ENCODE measurements at regions not wholly inside any gene's neighbourhood (a gene's known extent, or its start where the extent isn't known, plus 50 kb on each side); places are given as distances from the start of the nearest gene placed in this dataset.

DNA sequence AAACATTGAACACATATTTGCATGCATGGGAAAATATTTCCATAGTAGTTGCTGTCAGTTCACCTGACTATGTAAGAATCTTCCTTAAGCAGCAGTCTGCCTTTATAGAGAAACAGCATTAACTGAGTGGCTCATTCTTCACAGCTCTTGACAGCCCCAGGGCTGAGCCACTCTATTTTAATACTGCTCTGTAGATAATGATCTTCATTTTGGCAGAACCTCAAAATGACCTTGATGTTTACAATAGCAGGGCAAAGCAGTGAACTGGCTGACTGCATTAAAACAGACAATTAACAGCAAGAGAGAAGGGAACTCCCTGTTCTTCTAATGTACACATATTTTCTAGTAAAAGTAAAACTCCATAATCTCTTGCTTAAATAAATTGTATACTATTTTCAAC lies 580.6 kb upstream of the SOX11 start:
- no peaks in the 10 kb centered on the region for H4K20me1 ChIP-seq (ENCODE audit: insufficient read depth, low read length)
- no peak overlapping the region for H3K4me2 ChIP-seq (ENCODE audit: low read length)
- no peaks in the 10 kb centered on the region; the same call in 1 of the 2 replicates for H3K4me1 ChIP-seq (ENCODE audit: low read length)
- H3K4me3 ChIP-seq (ENCODE audit: low read length), result no peak overlapping the region
- no peak overlapping the region for H2AFZ ChIP-seq (ENCODE audit: low read depth, low read length)
- TF ChIP-seq, protein P1, sequence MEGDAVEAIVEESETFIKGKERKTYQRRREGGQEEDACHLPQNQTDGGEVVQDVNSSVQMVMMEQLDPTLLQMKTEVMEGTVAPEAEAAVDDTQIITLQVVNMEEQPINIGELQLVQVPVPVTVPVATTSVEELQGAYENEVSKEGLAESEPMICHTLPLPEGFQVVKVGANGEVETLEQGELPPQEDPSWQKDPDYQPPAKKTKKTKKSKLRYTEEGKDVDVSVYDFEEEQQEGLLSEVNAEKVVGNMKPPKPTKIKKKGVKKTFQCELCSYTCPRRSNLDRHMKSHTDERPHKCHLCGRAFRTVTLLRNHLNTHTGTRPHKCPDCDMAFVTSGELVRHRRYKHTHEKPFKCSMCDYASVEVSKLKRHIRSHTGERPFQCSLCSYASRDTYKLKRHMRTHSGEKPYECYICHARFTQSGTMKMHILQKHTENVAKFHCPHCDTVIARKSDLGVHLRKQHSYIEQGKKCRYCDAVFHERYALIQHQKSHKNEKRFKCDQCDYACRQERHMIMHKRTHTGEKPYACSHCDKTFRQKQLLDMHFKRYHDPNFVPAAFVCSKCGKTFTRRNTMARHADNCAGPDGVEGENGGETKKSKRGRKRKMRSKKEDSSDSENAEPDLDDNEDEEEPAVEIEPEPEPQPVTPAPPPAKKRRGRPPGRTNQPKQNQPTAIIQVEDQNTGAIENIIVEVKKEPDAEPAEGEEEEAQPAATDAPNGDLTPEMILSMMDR (IDR thresholded peaks at IDR 0.05; ENCODE audit: low read depth, low read length), result no peak
- TF ChIP-seq EZH2phosphoT487 (IDR thresholded peaks at IDR 0.05; ENCODE audit: low read depth), result no peak
- no peaks in the 10 kb centered on the region for H3K27me3 ChIP-seq (ENCODE audit: low read depth, low read length)
- H3K9me3 ChIP-seq (ENCODE audit: insufficient read depth, low read length), result no peaks in the 10 kb centered on the region
- no peaks in the 10 kb centered on the region for H3K79me2 ChIP-seq (ENCODE audit: low read length)
- no peaks in the 10 kb centered on the region for H3K36me3 ChIP-seq (replicated peaks; ENCODE audit: low read depth, low read length)
- H3K9ac ChIP-seq (ENCODE audit: low read length), result no peak overlapping the region
- no peak overlapping the region for H3K27ac ChIP-seq (ENCODE audit: low read length)

DNA sequence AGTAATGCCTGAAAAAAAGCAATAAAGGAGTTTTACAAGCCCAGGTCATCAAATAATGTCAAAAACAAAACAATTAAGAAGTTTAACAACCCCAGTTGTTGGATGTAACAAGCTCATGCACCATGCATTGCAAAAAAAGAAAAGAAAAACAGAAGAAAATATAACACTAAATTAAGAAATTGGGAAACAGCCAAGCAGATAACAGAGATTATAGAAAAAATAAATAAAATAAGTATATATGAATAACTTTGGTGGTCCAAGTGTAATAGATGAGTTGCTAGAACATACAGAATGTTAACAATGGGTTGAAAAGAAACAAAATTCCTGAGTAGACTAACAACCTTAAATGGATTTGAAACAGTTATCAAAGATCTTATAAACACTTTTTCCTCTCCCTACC lies 573.1 kb upstream of the SOX11 start:
- Histone ChIP-seq H3K4me2 (ENCODE audit: low read length) (no peak overlapping the region), H3K9ac (ENCODE audit: low read length) (no peak overlapping the region), H3K4me1 (ENCODE audit: low read length) (no peaks in the 10 kb centered on the region), H3K79me2 (ENCODE audit: low read length) (no peaks in the 10 kb centered on the region), H3K27ac (ENCODE audit: low read length) (no peak overlapping the region), H4K20me1 (ENCODE audit: insufficient read depth, low read length) (no peaks in the 10 kb centered on the region), H3K4me3 (ENCODE audit: low read length) (no peak overlapping the region), H3K36me3 (replicated peaks; ENCODE audit: low read depth, low read length) (no peaks in the 10 kb centered on the region), H3K9me3 (ENCODE audit: insufficient read depth, low read length) (no peaks in the 10 kb centered on the region), H2AFZ (ENCODE audit: low read depth, low read length) (no peak overlapping the region), H3K27me3 (ENCODE audit: low read depth, low read length) (no peaks in the 10 kb centered on the region)
- no peak for TF ChIP-seq EZH2phosphoT487 (IDR thresholded peaks at IDR 0.05; ENCODE audit: low read depth)
- TF ChIP-seq, protein P1 (IDR thresholded peaks at IDR 0.05; ENCODE audit: low read depth, low read length), result no peak

GRCh38 chr2:5121121-5121520 lies 571.1 kb upstream of the SOX11 start:
- Histone ChIP-seq H2AFZ (ENCODE audit: low read depth, low read length) (no peak overlapping the region), H3K79me2 (ENCODE audit: low read length) (no peaks in the 10 kb centered on the region), H3K36me3 (replicated peaks; ENCODE audit: low read depth, low read length) (no peaks in the 10 kb centered on the region), H3K4me3 (ENCODE audit: low read length) (no peak overlapping the region), H3K9ac (ENCODE audit: low read length) (no peak overlapping the region), H3K4me1 (ENCODE audit: low read length) (no peaks in the 10 kb centered on the region), H4K20me1 (ENCODE audit: insufficient read depth, low read length) (no peaks in the 10 kb centered on the region), H3K27ac (ENCODE audit: low read length) (no peak overlapping the region), H3K4me2 (ENCODE audit: low read length) (peak overlapping the region; percentile 12; the same call in 1 of the 2 replicates), H3K27me3 (ENCODE audit: low read depth, low read length) (no peaks in the 10 kb centered on the region), H3K9me3 (ENCODE audit: insufficient read depth, low read length) (no peaks in the 10 kb centered on the region)
- TF ChIP-seq, protein P1 (IDR thresholded peaks at IDR 0.05; ENCODE audit: low read depth, low read length), result no peak
- no peak for TF ChIP-seq EZH2phosphoT487 (IDR thresholded peaks at IDR 0.05; ENCODE audit: low read depth)

DNA sequence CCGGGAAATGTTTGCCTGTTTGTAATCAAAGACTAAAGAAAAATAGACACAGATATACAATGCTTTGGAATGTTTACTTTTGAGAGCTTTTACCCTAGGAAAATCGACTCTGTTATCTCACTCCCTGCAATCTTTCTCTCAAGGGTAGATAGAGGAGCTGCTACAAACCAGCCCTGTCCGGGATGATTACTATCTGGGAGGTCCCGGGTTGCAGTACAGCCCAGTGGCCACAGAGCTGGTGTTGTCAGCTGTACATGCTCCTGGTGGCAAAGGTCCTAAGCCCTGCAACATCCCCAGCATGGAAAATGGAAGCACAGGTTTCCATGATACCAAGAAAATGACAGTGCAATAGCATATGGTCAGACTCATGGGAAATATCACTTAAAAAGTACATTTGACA lies 570.5 kb upstream of the SOX11 start:
- Histone ChIP-seq H3K9ac (ENCODE audit: low read length) (no peak overlapping the region), H4K20me1 (ENCODE audit: insufficient read depth, low read length) (no peaks in the 10 kb centered on the region), H3K27ac (ENCODE audit: low read length) (no peak overlapping the region), H3K4me2 (ENCODE audit: low read length) (peak overlapping the region; percentile 12; the same call in 1 of the 2 replicates), H2AFZ (ENCODE audit: low read depth, low read length) (no peak overlapping the region), H3K79me2 (ENCODE audit: low read length) (no peaks in the 10 kb centered on the region), H3K36me3 (replicated peaks; ENCODE audit: low read depth, low read length) (no peaks in the 10 kb centered on the region), H3K9me3 (ENCODE audit: insufficient read depth, low read length) (no peaks in the 10 kb centered on the region), H3K27me3 (ENCODE audit: low read depth, low read length) (no peaks in the 10 kb centered on the region), H3K4me3 (ENCODE audit: low read length) (no peak overlapping the region), H3K4me1 (ENCODE audit: low read length) (no peaks in the 10 kb centered on the region)
- TF ChIP-seq EZH2phosphoT487 (IDR thresholded peaks at IDR 0.05; ENCODE audit: low read depth), result no peak
- TF ChIP-seq, protein P1 (IDR thresholded peaks at IDR 0.05; ENCODE audit: low read depth, low read length), result no peak

Data from OCI-LY3 (cell line).